ENCODE measurements at regions not wholly inside any gene's neighbourhood (a gene's known extent, or its start where the extent isn't known, plus 50 kb on each side); places are given as distances from the start of the nearest gene placed in this dataset.
"Not testable (repeated sequence)": the region's sequence is repeated elsewhere in the genome, so short reads cannot be mapped to it uniquely, and the experiment has no call there.

GRCh38 chr2:210861038-210861665, 304.8 kb downstream of the CPS1 start:
- no peak for DNase-seq

- no peak for DNase-seq
Measured at GRCh38 chr2:210862283-210863065, 306.1 kb downstream of the CPS1 start.

DNA sequence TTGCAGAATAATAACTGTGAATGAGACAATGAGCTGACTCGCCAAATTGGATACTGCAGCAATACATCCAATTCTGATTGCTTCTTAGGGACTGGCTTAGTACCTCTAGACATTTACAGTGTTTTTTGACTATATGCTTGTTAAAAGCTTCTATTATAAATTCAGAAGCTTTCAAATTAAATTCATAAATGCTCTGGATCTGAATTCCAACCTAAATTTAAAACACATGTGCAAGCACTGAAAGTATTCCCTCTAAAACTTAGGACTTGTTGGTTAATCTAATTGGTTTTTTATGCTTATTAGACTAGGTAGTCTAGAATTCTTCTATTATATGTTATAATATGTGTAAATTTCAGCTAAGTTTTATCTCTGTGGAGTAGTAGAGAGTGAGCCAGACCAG, 306.9 kb downstream of the CPS1 start:
- DNase-seq: no peak

GRCh38 chr2:210871566-210871965, 315.2 kb downstream of the CPS1 start:
- not testable (repeated sequence) for DNase-seq

GRCh38 chr2:210873631-210874030, 317.2 kb downstream of the CPS1 start:
- no peak for DNase-seq

DNA sequence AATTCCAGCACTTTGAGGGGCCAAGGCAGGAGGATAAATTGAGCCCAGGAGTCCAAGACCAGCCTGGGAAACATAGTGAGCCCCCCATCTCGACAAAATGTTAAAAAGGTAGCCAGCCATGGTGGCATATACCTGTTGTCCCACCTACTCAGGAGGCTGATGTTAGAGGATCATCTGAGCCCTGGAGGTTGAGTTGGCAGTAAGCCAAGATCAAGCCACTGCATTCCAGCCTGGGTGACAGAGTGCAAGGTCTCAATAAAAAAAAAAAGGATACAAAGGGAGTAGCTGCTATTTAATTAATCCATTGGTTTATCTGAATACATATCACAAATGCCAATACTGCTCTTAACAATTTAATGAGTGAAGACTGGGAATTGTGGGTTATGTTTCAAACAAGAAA, 327.8 kb downstream of the CPS1 start:
- no peak for DNase-seq

GRCh38 chr2:210888035-210888434, 331.6 kb downstream of the CPS1 start:
- no peak for DNase-seq

- no peak for DNase-seq
Measured at GRCh38 chr2:210895132-210895531, 338.7 kb downstream of the CPS1 start.

DNA sequence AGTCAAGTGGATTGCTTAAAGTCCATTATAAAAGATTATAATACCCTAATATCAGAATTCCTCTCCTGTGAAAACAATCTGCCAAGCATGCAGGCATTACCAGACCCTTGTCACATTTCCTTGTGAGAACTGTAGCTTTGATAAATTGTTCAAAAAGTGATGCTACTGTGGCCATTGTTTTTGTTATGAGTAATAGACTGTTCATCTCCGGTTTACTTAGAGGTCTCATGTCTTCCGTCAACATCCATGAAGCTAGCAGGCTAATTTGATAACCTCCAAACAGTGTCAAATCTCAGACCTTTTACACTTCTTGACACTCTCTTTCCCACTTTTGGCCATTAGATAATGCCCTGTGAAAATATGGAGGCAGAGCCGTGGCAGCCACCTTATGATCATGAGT, 342.7 kb downstream of the CPS1 start:
- DNase-seq: no peak

DNA sequence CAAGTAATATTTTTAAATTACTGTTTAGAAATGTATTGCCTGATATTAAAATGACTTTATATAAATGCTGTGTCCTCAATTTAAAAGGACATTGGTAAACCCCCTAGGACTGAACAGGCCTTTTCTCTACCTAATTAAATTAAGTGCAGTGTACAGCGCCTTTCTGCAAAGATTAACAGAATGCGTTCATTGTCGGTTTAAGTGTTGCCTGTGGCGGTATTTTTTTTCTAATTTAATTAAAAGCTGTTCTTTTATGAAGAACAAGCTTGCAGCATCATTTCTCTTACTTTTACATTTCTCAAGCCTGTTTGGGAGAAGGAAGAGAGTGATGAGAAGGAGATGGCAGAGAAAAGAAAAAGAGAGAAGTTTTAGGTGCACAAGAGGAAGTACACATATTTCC, 344.9 kb downstream of the CPS1 start:
- no peak for DNase-seq

DNA sequence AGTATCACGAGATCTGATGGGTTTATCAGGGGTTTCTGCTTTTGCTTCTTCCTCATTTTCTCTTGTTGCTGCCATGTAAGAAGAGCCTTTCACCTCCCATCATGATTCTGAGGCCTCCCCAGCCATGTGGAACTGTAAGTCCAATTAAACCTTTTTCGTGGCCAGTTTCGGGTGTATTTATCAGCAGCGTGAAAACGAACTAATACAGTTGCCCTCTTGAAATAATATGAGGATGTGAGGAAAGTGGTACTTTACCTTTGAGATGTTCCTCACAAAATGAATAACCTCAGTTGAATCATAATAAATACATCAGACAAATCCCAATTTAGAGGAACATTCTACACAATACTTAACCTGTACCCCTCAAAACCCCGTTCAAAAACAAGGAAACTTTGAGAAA, 356.4 kb downstream of the CPS1 start:
- DNase-seq: no peak

GRCh38 chr2:210913461-210913860, 357.1 kb downstream of the CPS1 start:
- DNase-seq: no peak

DNA sequence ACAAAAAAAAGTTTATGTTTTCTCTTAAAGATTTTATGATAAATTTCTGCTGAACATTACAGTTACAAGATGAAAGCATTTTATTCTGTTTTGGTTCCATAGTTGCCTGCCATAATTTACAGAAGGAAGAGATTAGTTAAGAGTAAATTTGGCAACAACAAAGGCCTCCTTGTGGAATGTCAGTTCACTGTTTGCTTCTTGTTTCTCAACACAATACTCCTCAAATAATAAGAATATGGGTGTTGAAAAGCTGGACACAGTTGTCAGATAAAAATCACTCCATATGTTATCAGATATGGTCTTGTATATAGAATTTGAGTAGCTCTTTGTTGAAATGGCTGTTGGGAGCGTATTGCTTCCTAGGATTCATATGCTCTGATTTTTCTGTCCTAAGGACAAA, 359.5 kb downstream of the CPS1 start:
- no peak for DNase-seq

DNA sequence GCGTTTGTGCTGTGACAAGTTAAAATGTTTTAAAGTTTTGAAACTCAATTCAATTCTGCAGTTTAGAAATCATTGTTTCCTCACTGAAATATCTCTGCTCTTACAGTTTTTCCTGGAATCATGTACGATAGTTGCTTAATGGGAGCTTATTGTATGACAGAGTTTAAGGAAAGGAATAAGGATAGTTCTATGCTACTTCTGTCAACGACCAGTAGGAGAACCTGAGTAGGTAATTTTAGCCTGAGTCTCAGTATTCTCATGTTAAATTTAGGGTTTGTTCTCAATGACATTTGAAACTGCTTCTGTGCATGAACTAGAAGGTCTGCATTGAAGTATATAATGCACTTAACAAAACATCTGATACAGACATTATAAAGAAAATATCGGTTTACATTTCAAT, 361.1 kb downstream of the CPS1 start:
- no peak for DNase-seq

DNA sequence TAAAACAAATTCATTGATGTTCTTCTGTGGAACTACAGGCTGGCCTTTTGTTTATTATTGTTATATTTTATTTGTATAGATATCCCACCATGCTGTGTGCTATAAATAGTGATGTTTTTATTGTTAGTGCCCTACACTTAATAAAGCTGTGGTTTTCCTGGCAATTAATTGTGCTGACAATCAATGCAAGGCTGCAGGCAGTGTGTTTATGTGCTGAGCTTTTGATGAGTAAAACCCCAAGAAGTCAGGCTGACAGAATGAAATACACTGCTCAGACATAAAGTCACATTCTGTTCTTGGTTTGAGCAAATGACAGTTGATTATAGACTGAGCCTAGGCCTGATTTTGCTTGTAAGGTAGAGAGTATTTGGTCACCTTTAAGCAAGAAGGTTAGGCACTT, 362.7 kb downstream of the CPS1 start:
- DNase-seq: no peak

DNA sequence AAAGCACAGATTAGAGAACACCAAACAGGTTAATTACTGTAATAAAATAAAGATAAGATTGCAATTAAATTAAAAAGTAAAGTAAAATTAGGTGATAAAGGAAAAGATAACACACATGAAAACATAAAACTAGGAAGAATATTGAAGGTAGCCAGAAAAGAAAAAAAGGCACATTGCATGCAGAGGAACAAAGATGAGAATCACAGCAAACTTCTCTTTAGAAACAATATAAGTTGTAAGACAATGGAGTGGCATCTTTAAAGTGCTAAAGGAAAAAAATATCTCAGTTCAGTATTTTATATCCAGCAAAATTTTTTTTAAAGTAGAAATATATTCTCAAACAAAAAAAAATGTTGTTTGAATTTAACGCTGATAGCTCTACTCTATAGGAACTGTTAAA, 366.0 kb downstream of the CPS1 start:
- no peak for DNase-seq

DNA sequence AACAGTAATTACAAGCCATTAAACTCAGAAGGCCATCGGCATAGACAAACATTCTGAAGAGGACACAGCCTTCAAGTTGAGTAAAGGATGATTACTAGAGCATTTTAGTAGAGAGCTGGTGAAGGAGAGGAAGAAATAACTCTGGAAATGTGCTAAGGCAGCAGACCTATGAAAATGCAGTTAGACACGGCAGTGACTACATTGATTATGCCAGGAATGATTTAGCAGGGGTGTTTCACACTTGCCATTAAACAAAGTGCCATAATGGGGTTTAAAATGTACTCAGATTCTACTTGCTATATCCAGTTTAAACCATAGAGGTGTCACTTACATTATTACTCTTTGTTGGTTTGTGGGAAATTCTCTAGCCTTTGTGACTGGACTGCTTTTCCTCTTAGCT, 372.3 kb downstream of the CPS1 start:
- DNase-seq: no peak

- DNase-seq: no peak
Measured at GRCh38 chr2:210938228-210938627, 381.8 kb downstream of the CPS1 start.

DNA sequence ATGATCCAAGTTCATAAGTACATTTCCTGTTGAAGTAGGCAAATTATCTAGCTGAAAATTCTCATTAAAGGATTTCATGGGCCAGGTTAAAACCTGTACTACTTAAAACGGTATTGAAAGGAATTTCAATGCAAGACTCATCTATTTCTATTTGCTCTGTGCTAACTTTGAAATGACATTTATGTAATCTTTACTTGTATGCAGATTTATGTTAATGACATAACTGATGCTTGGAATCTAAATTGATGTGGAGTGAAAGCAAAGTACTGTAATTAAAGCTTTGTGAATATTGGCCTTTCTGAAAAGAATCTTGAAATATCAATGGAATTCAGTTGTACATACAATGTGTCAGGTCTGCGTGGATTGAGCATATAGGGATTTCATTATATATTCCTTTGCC, 390.0 kb downstream of the CPS1 start:
- no peak for DNase-seq

DNA sequence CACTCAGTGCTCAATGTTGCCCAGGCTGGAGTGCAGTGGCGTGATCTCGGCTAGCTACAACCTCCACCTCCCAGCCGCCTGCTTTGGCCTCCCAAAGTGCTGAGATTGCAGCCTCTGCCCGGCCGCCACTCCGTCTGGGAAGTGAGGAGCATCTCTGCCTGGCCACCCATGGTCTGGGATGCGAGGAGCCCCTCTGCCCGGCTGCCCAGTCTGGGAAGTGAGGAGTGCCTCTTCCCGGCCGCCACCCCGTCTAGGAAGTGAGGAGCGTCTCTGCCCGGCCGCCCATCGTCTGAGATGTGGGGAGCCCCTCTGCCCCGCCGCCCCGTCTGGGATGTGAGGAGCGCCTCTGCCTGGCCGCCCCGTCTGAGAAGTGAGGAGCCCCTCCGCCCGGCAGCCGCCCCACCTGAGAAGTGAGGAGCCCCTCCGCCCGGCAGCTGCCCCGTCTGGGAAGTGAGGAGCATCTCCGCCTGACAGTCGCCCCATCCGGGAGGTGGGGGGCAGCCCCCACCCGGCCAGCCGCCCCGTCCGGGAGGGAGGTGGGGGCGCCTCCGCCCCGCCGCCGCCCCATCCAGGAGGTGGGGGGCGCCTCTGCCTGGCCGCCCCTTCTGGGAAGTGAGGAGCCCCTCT, 394.1 kb downstream of the CPS1 start:
- not testable (repeated sequence) for DNase-seq

GRCh38 chr2:210954386-210954907, 398.0 kb downstream of the CPS1 start:
- no peak for DNase-seq

DNA sequence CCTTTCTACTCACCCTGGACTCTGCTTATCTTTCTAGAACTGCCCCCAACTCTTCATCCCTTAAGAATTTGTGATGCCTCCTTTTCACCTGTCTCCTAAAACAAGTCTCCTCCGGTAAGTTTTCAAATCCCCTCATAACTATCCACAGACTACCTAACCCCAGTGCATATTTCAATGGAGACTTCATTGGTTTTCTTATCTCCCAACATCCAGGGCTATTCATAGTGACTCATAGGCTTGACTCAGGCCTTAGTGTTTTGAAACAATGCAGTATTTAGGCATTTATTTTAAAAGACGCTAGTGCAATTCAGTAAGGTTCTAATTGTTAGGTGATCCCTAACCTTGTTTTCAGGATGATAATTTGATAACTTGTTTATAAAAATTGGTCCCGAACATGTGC, 399.2 kb downstream of the CPS1 start:
- peak; percentile 39 for DNase-seq

DNA sequence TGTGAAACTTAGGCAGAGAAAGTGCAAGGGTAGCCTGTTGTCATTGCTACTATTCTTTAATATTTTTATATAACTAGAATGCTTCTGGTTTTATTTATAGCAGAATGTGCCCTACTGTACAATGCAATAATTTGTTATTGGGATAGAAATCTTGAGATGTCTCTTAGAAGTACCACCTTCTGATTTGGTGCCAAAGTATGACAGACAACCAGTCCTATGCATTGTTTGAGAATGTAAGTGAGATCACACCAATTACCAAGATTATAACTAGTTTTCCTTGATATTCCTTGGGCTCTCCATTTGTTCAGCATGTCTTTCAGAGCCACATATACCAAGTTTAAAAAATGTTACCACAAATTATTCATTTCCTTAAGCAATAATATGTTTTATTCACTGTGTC, 399.7 kb downstream of the CPS1 start:
- no peak for DNase-seq

GRCh38 chr2:210961249-210961648, 404.9 kb downstream of the CPS1 start:
- no peak for DNase-seq

Data from EL (cell line).